ENCODE measurements at regions not wholly inside any gene's neighbourhood (a gene's known extent, or its start where the extent isn't known, plus 50 kb on each side); places are given as distances from the start of the nearest gene placed in this dataset.
"Not testable (repeated sequence)": the region's sequence is repeated elsewhere in the genome, so short reads cannot be mapped to it uniquely, and the experiment has no call there.

GRCh38 chr17:445839-446238 is 93.2 kb upstream of the RPH3AL start, which contains the start of gene RFLNB:
TSS of gene RFLNB (minus strand) at chr17:445939.
- H3K9me1 ChIP-seq (replicated peaks; ENCODE audit: control insufficient read depth, extremely low read depth, insufficient read depth, low read length); BruUV-seq (replicated peaks); dilution Hi-C loops (cut with MboI; ENCODE audit: extremely low pct_ligation_motif_present, low sequenced_read_pairs): not testable (repeated sequence)

GRCh38 chr17:444879-445454 is 92.4 kb upstream of the RPH3AL start:
- H3K4me2 ChIP-seq (ENCODE audit: insufficient read depth, low read length): no peak overlapping the region
- H3K27ac ChIP-seq (ENCODE audit: insufficient read depth, low read depth, low read length): no peak overlapping the region
- H3K36me3 ChIP-seq (ENCODE audit: control insufficient read depth in 2 of 2, extremely low read depth in 1 of 2, insufficient read depth in 2 of 2, low read length in 2 of 2): peaks cover 8 to 16% of the 10 kb centered on the region in 2 experiments
- no TSS peak for BruUV-seq (replicated peaks)
- FAIRE-seq (no peak), DNase-seq (ENCODE audit: low read depth, low spot score) (no peak)
- no peaks in the 10 kb centered on the region for H3K9me3 ChIP-seq (replicated peaks; ENCODE audit: control insufficient read depth, insufficient read depth, low read length)
- H4K20me1 ChIP-seq (replicated peaks; ENCODE audit: control insufficient read depth, extremely low read depth, insufficient read depth, low read length): no peaks in the 10 kb centered on the region
- H3K4me3 ChIP-seq (replicated peaks in 1 of 3; ENCODE audit: insufficient read depth in 1 of 3, low read depth in 1 of 3, low read length in 3 of 3): no peak overlapping the region
- CTCF ChIA-PET: interaction anchor here (0.8 to 3.0 kb wide), 3 partner anchors 14 to 255 kb away, joined by 3 to 12 read pairs (median 4); no protein-coding TSS in a partner anchor
- H3K4me1 ChIP-seq (ENCODE audit: control insufficient read depth, extremely low read depth, insufficient read depth, low read length): no peaks in the 10 kb centered on the region
- intact Hi-C loops (cut with micrococcal nuclease): no loop called here
- no peak overlapping the region for H2AFZ ChIP-seq (ENCODE audit: low read depth, low read length)
- TF ChIP-seq POLR2AphosphoS5 (IDR thresholded peaks at IDR 0.05; ENCODE audit: insufficient read depth, low read depth, low read length) (no peak), JUN (IDR thresholded peaks at IDR 0.05; ENCODE audit: borderline replicate concordance, insufficient read depth, insufficient read length, low read depth) (no peak), MAX (IDR thresholded peaks at IDR 0.05; ENCODE audit: insufficient read depth, insufficient read length) (no peak), CTCF (IDR thresholded peaks at IDR 0.05; ENCODE audit: extremely low read depth in 1 of 2, insufficient read depth in 1 of 2, low read depth in 1 of 2, low read length in 2 of 2) (no peak), EZH2 (IDR thresholded peaks at IDR 0.05; ENCODE audit: borderline replicate concordance, low read depth, low read length, severe bottlenecking) (no peak), POLR2A (IDR thresholded peaks at IDR 0.05; ENCODE audit: low read depth, low read length) (no peak), GATA2 (IDR thresholded peaks at IDR 0.05; ENCODE audit: insufficient read depth, insufficient read length, low read depth, low read length) (no peak), MYC (IDR thresholded peaks at IDR 0.05; ENCODE audit: low read depth, low read length) (no peak), FOS (IDR thresholded peaks at IDR 0.05; ENCODE audit: borderline replicate concordance, insufficient read depth, low read length) (no peak)
- peaks cover 3% of the 10 kb centered on the region for H3K79me2 ChIP-seq (ENCODE audit: control insufficient read depth, insufficient read depth, low read length)
- H3K27me3 ChIP-seq (ENCODE audit: control insufficient read depth in 2 of 2, insufficient read depth in 2 of 2, low read length in 2 of 2): no peaks in the 10 kb centered on the region
- H3K9ac ChIP-seq (replicated peaks; ENCODE audit: extremely low read depth, insufficient read depth, low read length): no peak overlapping the region
- no peaks in the 10 kb centered on the region for H3K9me1 ChIP-seq (replicated peaks; ENCODE audit: control insufficient read depth, extremely low read depth, insufficient read depth, low read length)
- dilution Hi-C loops (cut with MboI; ENCODE audit: extremely low pct_ligation_motif_present, low sequenced_read_pairs): no loop called here
- POLR2A ChIA-PET: no interaction called here

More at GRCh38 chr17:445839-446238, 93.2 kb upstream of the RPH3AL start, which contains the start of gene RFLNB:
- H2AFZ ChIP-seq (ENCODE audit: low read depth, low read length); FAIRE-seq; intact Hi-C loops (cut with micrococcal nuclease); H4K20me1 ChIP-seq (replicated peaks; ENCODE audit: control insufficient read depth, extremely low read depth, insufficient read depth, low read length); H3K27ac ChIP-seq (ENCODE audit: insufficient read depth, low read depth, low read length); H3K79me2 ChIP-seq (ENCODE audit: control insufficient read depth, insufficient read depth, low read length); H3K27me3 ChIP-seq (ENCODE audit: control insufficient read depth in 2 of 2, insufficient read depth in 2 of 2, low read length in 2 of 2); H3K4me1 ChIP-seq (ENCODE audit: control insufficient read depth, extremely low read depth, insufficient read depth, low read length); H3K4me2 ChIP-seq (ENCODE audit: insufficient read depth, low read length); H3K4me3 ChIP-seq (replicated peaks in 1 of 3; ENCODE audit: insufficient read depth in 1 of 3, low read depth in 1 of 3, low read length in 3 of 3); H3K9ac ChIP-seq (replicated peaks; ENCODE audit: extremely low read depth, insufficient read depth, low read length); H3K9me3 ChIP-seq (replicated peaks; ENCODE audit: control insufficient read depth, insufficient read depth, low read length); DNase-seq (ENCODE audit: low read depth, low spot score): not testable (repeated sequence)
- ChIA-PET POLR2A (interaction anchor here (0.7 kb wide), 1 partner anchor 49 kb away, joined by 3 read pairs; no protein-coding TSS in a partner anchor), CTCF (interaction anchor here (1.0 to 3.0 kb wide), 3 partner anchors 15 to 255 kb away, joined by 3 to 12 read pairs (median 4); no protein-coding TSS in a partner anchor)
- peaks cover 8 to 16% of the 10 kb centered on the region in 2 experiments for H3K36me3 ChIP-seq (ENCODE audit: control insufficient read depth in 2 of 2, extremely low read depth in 1 of 2, insufficient read depth in 2 of 2, low read length in 2 of 2)

All from endothelial cell of umbilical vein (primary cell).